ENCODE measurements at regions not wholly inside any gene's neighbourhood (a gene's known extent, or its start where the extent isn't known, plus 50 kb on each side); places are given as distances from the start of the nearest gene placed in this dataset.
A peak's percentile ranks its signal among the peaks of the same experiment; 100 is the strongest.

DNA sequence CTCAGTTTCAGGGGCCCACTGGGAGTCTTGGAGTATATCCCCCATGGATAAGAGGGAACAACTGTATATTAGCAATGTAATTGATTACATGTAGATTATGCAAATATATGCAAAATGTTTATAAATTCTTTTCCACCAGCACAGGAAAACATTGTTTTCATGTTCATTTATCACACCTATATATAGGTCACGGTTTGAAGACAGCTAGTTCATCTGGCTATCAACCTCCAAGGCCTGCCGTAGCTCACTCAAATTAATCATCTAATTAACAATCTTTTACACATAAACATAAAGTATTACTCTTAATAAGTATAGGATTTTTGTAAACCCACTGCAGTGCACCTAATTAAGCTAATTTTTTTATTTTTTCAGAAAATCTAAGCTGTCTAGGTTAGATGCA is 53.7 kb upstream of the SP4 start:
- H3K4me3 ChIP-seq (ENCODE audit: low read length) = no peak overlapping the region
- H3K36me3 ChIP-seq (ENCODE audit: control insufficient read depth, insufficient read depth, low read length) = no peaks in the 10 kb centered on the region
- Mint-ChIP-seq H3K36me3 (peaks cover 20% of the 10 kb centered on the region), H3K27ac (no peak overlapping the region), H3K27me3 (ENCODE audit: low read depth in 2 of 2) (no peaks in the 10 kb centered on the region), H3K9me3 (peaks cover 2 to 13% of the 10 kb centered on the region in 2 donors), H3K4me3 (no peak overlapping the region), H3K4me1 (no peaks in the 10 kb centered on the region)
- WGBS (ENCODE audit: insufficient coverage) = 50% methylated on average over 1 of the region's 2 CpGs
- no peaks in the 10 kb centered on the region for H3K27me3 ChIP-seq (ENCODE audit: control insufficient read depth, insufficient read depth, low read length)
- DNase-seq = no peak
- TF ChIP-seq CTCF (IDR thresholded peaks at IDR 0.05) = no peak
- H3K9me3 ChIP-seq (ENCODE audit: control insufficient read depth, insufficient read depth, low read length) = peaks cover 6% of the 10 kb centered on the region
- H3K4me1 ChIP-seq (ENCODE audit: control insufficient read depth, insufficient read depth, low read length) = no peaks in the 10 kb centered on the region
- no peak overlapping the region for H3K27ac ChIP-seq (ENCODE audit: low read length)
- intact Hi-C loops (cut with micrococcal nuclease) = loop anchor here (5.0 kb wide), 1 partner anchor 37 kb away; no protein-coding TSS in a partner anchor
- ATAC-seq = peak in 2 of 3 donors; percentile 52 to 54

GRCh38 chr7:21377545-21377944 is 50.3 kb upstream of the SP4 start:
- Mint-ChIP-seq H3K4me3 (no peak overlapping the region), H3K36me3 (peaks cover 20% of the 10 kb centered on the region), H3K27ac (peak overlapping the region in 1 of 2 donors; percentile 51), H3K4me1 (peaks cover 11 to 13% of the 10 kb centered on the region in 2 donors), H3K27me3 (ENCODE audit: low read depth in 2 of 2) (no peaks in the 10 kb centered on the region), H3K9me3 (peaks cover 2 to 13% of the 10 kb centered on the region in 2 donors)
- peak in 1 of 3 donors; percentile 49 for ATAC-seq
- TF ChIP-seq CTCF (IDR thresholded peaks at IDR 0.05) = no peak
- H3K27ac ChIP-seq (ENCODE audit: low read length) = no peak overlapping the region
- DNase-seq = no peak
- peaks cover 6% of the 10 kb centered on the region for H3K9me3 ChIP-seq (ENCODE audit: control insufficient read depth, insufficient read depth, low read length)
- H3K36me3 ChIP-seq (ENCODE audit: control insufficient read depth, insufficient read depth, low read length) = no peaks in the 10 kb centered on the region
- no peaks in the 10 kb centered on the region for H3K27me3 ChIP-seq (ENCODE audit: control insufficient read depth, insufficient read depth, low read length)
- WGBS (ENCODE audit: insufficient coverage) = 94% methylated on average over 2 of the region's 2 CpGs
- intact Hi-C loops (cut with micrococcal nuclease) = no loop called here
- H3K4me3 ChIP-seq (ENCODE audit: low read length) = no peak overlapping the region
- H3K4me1 ChIP-seq (ENCODE audit: control insufficient read depth, insufficient read depth, low read length) = peaks cover 4% of the 10 kb centered on the region
